ENCODE measurements at regions not wholly inside any gene's neighbourhood (a gene's known extent, or its start where the extent isn't known, plus 50 kb on each side); places are given as distances from the start of the nearest gene placed in this dataset.

DNA sequence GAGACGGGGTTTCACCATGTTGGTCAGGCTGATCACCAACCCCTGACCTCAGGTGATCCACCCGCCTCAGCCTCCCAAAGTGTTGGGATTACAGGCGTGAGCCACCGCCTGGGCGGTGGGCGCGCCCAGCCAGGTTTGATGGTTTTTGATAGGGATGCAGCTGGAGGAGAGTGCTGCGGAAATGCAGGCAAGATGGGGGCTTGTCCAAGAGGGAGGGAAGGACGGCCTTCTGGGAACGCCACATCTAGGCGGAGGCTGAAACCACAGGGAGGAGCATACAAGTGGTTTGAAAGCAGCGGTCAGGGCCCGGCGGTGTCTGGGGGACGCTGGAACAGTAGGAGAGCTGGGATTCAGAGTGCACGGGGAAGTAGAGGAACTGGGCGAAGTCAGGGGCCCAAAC is 134.6 kb downstream of the VRK1 start:
- intact Hi-C loops (cut with DNase I) = no loop called here
- ATAC-seq = no peak

GRCh38 chr14:96934638-96935330 is 137.6 kb downstream of the VRK1 start:
- DNase-seq (ENCODE audit: missing footprints) (no peak), ATAC-seq (no peak)
- intact Hi-C loops (cut with DNase I) = no loop called here

More for the DNA sequence above, 134.6 kb downstream of the VRK1 start:
- no peak for DNase-seq (ENCODE audit: missing footprints)

DNA sequence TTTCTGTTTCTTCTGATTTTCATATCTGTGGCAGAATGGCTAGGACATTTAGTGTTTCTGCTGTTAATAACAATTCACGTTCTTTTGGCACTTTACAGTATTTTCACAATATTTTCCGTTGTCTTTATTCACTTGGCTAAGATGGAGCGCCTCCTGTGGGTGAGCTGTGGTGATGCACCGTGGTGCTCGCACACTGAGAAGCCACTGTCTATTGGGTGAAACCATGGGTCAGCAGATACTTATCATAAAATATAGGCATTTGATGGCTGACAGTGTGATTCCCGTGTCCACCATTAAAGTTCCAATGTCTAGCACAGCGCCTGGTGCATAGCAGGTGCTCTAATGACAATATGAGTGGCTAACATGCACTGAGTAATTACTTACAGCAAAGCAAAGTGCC is 141.8 kb downstream of the VRK1 start:
- intact Hi-C loops (cut with DNase I) = no loop called here
- DNase-seq (ENCODE audit: missing footprints) = no peak

GRCh38 chr14:96940009-96940408 is 142.8 kb downstream of the VRK1 start:
- DNase-seq (ENCODE audit: missing footprints) (no peak), ATAC-seq (no peak)
- intact Hi-C loops (cut with DNase I) = no loop called here

More for the DNA sequence above, 141.8 kb downstream of the VRK1 start:
- no peak for ATAC-seq

GRCh38 chr14:96944297-96944696 is 147.1 kb downstream of the VRK1 start:
- no peak for ATAC-seq
- intact Hi-C loops (cut with DNase I) = no loop called here
- no peak for DNase-seq (ENCODE audit: missing footprints)

DNA sequence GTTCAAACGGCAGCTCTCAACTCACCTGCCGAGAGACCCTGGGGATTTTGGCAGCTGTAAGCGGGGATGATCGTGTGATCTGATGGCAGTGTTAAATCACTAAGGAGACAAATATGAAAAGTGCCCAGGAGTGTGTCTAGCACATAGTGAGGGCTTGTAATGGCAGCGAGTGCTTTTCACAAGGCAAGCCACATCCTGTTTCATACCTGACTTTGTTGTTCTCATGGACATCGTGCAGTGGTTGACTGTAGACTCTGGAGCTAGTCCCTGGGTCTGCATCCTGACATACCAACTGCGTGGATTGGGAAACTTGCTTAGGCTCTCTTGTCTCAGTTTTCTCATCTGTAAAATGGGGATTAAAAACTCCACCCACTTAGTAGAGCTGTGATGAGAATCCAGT is 148.5 kb downstream of the VRK1 start:
- no peak for DNase-seq (ENCODE audit: missing footprints)
- ATAC-seq = no peak
- intact Hi-C loops (cut with DNase I) = no loop called here

DNA sequence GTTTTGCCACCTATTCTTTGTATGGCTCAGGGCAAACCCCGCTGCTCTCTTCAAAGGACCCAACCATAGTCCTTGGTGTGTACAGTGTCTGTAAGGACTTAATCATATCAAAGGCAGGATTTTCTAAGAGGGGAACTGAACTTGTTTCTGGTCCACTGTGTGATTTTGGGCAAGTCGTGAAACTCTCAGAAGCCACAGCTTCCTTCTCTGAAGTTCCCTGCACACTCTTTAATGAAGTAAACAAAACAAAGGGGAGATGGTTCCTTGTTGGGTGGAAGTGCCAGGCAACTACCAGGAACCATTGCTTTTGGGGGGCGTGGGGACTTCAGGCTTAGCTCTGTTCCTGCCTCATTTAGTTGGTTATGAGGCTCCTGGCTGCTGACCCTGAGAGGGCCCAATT is 152.4 kb downstream of the VRK1 start:
- DNase-seq (ENCODE audit: missing footprints) (no peak), ATAC-seq (no peak)
- intact Hi-C loops (cut with DNase I) = no loop called here

GRCh38 chr14:96951511-96951910 is 154.3 kb downstream of the VRK1 start:
- intact Hi-C loops (cut with DNase I) = no loop called here
- DNase-seq (ENCODE audit: missing footprints) (no peak), ATAC-seq (no peak)

DNA sequence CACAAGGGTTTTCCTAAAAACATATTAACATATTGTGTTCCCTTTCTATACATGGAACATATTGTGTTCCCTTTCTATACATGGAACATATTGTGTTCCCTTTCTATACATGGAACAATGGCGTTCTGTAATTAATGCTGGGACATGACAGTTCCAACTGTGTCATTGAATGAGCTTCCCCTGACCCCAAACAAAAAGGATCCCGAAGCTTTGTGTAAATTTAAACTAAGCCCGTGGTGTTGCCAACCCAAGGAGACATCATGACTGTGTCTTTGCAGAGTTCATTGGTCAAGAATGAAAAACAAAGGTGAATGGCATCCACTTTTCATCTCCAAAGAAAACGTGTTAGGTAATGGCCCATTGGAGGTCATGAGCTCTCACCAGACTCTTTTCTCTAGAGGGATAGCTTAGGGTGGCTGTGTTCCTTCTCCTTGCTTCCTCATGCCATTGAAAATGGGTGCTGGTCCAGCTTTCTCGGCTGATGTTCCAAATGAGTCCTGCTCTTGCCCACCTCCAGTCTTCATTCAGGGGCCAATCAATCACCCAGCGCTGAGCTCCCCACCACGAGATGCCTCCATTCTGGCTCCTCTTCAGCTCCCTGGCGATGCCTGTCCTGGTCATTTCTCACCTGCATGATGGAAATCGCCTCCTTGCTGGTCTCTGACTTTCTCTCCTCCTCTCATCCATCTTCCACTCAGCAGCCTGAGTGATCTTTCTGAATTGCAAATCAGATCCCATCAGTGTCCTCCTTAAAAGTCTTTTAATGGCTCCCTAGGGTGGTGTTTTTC is 156.1 kb downstream of the VRK1 start:
- intact Hi-C loops (cut with DNase I) = no loop called here
- ATAC-seq (no peak), DNase-seq (ENCODE audit: missing footprints) (no peak)

- no peak for DNase-seq (ENCODE audit: missing footprints)
Observed at GRCh38 chr14:96953875-96954185, 156.6 kb downstream of the VRK1 start.

GRCh38 chr14:96956464-96957239 is 159.5 kb downstream of the VRK1 start:
- DNase-seq (ENCODE audit: missing footprints) = no peak
- ATAC-seq = no peak
- intact Hi-C loops (cut with DNase I) = no loop called here

More at GRCh38 chr14:96953875-96954185, 156.6 kb downstream of the VRK1 start:
- ATAC-seq = no peak
- intact Hi-C loops (cut with DNase I) = no loop called here

GRCh38 chr14:96958057-96958456 is 160.9 kb downstream of the VRK1 start:
- no peak for DNase-seq (ENCODE audit: missing footprints)
- intact Hi-C loops (cut with DNase I) = no loop called here
- no peak for ATAC-seq

DNA sequence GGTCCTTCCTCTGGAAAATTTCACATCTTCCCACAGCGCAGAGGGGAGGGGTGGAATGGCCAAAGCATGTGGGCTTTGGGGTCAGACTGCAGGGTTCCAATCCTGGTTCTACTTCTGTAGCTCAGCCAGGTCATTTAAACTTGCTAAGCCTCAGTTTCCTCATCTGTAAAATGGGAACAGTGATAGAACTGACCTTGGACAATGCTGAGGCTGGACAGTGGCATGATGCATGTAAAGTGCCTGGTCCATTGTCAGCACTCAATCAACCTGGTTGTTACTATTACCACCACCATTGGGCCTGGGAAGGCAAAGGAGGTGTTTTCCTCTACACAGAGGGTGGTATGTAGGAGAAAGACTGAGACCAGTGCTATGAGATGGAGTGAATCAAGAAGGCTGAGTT is 162.8 kb downstream of the VRK1 start:
- DNase-seq (ENCODE audit: missing footprints) = no peak
- intact Hi-C loops (cut with DNase I) = no loop called here
- ATAC-seq = no peak

- ATAC-seq (no peak), DNase-seq (ENCODE audit: missing footprints) (no peak)
- intact Hi-C loops (cut with DNase I) = no loop called here
Observed at GRCh38 chr14:96960598-96961116, 163.5 kb downstream of the VRK1 start.

GRCh38 chr14:96961895-96962294 is 164.7 kb downstream of the VRK1 start:
- ATAC-seq = no peak
- no peak for DNase-seq (ENCODE audit: missing footprints)
- intact Hi-C loops (cut with DNase I) = no loop called here

GRCh38 chr14:96962337-96962736 is 165.2 kb downstream of the VRK1 start:
- DNase-seq (ENCODE audit: missing footprints) = no peak
- no peak for ATAC-seq
- intact Hi-C loops (cut with DNase I) = no loop called here

DNA sequence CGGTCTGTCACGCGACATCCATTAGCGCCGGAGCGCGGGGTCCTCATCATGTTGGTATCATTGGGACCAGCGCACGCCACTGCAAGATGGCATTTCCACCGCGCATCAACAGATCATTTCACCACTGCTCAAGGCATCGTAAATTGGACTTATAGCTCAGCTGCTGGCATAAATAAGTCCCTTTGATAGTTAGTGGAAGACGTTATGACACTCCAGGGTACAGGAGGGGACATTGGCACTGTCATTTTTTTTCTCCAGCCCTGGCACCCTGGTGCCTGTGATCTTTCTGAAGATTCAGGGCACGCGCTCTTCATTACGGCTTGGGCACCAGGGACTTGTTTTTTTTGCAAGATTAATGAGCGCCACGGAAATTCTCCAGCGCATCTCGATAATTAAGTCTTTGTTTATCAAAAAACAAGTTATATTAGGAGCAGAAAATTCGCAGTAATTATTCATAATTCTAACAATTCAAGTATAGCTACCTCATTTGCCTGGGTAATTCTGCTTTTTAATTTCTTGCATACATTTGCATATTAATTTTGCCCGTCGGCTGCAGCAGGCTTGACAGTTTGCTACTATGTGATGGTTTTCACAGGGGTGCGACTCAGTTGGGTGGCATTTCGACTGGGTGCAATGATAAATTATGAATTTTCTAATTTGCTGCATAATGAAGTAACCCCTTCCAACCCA is 167.7 kb downstream of the VRK1 start:
- DNase-seq (ENCODE audit: missing footprints) = no peak
- ATAC-seq = no peak
- intact Hi-C loops (cut with DNase I) = no loop called here

GRCh38 chr14:96965885-96966595 is 168.9 kb downstream of the VRK1 start:
- intact Hi-C loops (cut with DNase I) = no loop called here
- DNase-seq (ENCODE audit: missing footprints) = no peak
- no peak for ATAC-seq

- no peak for ATAC-seq
- DNase-seq (ENCODE audit: missing footprints) = no peak
Observed at GRCh38 chr14:96975116-96975515, 177.9 kb downstream of the VRK1 start.

More at GRCh38 chr14:96975116-96975515, 177.9 kb downstream of the VRK1 start:
- intact Hi-C loops (cut with DNase I) = no loop called here

Measured in Right ventricle myocardium inferior (tissue), 1 donor.